Activated naive CD8-positive, alpha-beta T cell treated with anti-CD3 and anti-CD28 coated beads, Interleukin-2, amount 10 ng/mL, durations not matched to agents 7 days and 5 days (primary cell): ENCODE measurements at regions not wholly inside any gene's neighbourhood (a gene's known extent, or its start where the extent isn't known, plus 50 kb on each side); places are given as distances from the start of the nearest gene placed in this dataset.
"Not testable (repeated sequence)": the region's sequence is repeated elsewhere in the genome, so short reads cannot be mapped to it uniquely, and the experiment has no call there.

Experiments
- ATAC-seq: fragments of 150-1000 bp; cut with Tn5 transposase; one replicate; pipeline ENCODE4 v1.10.0; 2021; ENCODE audit warnings: low read depth, moderate library complexity
- POLR2A ChIA-PET: fragments of 350-600 bp; sonication (Branson Sonifier 250); formaldehyde crosslinking; loops from one replicate; lab custom pipeline; 2021; ENCODE audit warnings: antibody characterized with exemption; lab: Charles Lee
- DNase-seq: peaks from one replicate; pipeline ENCODE4 v3.0.0; 2021
- H3K27ac Mint-ChIP-seq: one replicate; pipeline ENCODE4 v1.8.0; 2022; ENCODE audit warnings: mild to moderate bottlenecking, mixed read lengths
- H3K27me3 Mint-ChIP-seq: one replicate; pipeline ENCODE4 v1.8.0; 2022; ENCODE audit warnings: mild to moderate bottlenecking, moderate library complexity, mixed read lengths
- H3K36me3 Mint-ChIP-seq: one replicate; pipeline ENCODE4 v1.8.0; 2021; ENCODE audit warnings: mild to moderate bottlenecking, mixed read lengths
- H3K4me1 Mint-ChIP-seq: one replicate; pipeline ENCODE4 v1.8.0; 2021; ENCODE audit warnings: mixed read lengths
- H3K4me3 Mint-ChIP-seq: one replicate; pipeline ENCODE4 v1.8.0; 2022; ENCODE audit warnings: mild to moderate bottlenecking, moderate library complexity, mixed read lengths
- H3K9me3 Mint-ChIP-seq: one replicate; pipeline ENCODE4 v1.8.0; 2021; ENCODE audit warnings: mixed read lengths

DNA sequence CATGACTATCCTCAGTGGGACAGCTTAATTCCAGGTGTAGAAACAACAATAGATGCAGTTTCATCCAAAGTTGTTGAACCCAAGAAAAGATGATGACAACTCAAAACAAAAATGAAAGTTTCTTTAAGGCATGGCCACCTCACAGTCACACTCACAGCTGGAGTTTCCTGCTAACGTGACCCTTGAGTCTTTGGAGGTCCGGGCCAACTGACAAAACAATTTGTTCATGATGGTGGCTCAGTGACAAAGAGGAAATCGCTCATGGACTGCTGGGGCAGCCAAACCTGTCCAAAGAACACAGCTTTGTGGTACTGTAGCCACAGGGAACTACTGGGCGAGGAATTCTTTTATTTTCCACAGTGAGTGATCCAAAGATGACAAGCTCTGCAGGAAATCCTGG is 96.0 kb upstream of the JCAD start:
- H3K36me3 Mint-ChIP-seq = no peaks in the 10 kb centered on the region

DNA sequence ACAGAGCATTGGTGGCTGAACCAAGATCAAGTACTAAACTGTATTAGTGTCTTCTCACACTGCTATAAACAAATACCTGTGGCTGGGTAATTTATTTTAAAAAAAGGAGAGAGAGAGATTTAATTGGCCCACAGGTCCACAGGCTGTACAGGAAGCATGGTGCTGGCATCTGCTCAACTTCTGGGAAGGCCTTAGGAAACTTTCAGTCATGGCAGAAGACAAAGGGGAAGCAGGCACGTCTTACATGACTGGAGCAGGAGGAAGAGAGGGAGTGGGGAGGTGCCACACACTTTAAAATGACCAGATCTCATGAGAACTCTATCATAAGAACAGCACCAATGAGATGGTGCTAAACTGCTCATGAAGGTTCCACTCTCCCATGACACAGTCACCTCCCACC is 95.2 kb upstream of the JCAD start:
- Mint-ChIP-seq H3K9me3 (peaks cover 3% of the 10 kb centered on the region), H3K4me1 (peaks cover 3% of the 10 kb centered on the region), H3K27ac (no peak overlapping the region), H3K4me3 (no peak overlapping the region), H3K27me3 (peaks cover 39% of the 10 kb centered on the region), H3K36me3 (no peaks in the 10 kb centered on the region)
- ATAC-seq = no peak
- DNase-seq = no peak
- POLR2A ChIA-PET = no interaction called here

More for the DNA sequence above, 96.0 kb upstream of the JCAD start:
- Mint-ChIP-seq H3K4me3 (no peak overlapping the region), H3K27ac (no peak overlapping the region), H3K27me3 (peaks cover 34% of the 10 kb centered on the region), H3K9me3 (peaks cover 3% of the 10 kb centered on the region), H3K4me1 (peaks cover 3% of the 10 kb centered on the region)
- no peak for DNase-seq
- peak; percentile 50 for ATAC-seq
- POLR2A ChIA-PET = no interaction called here

DNA sequence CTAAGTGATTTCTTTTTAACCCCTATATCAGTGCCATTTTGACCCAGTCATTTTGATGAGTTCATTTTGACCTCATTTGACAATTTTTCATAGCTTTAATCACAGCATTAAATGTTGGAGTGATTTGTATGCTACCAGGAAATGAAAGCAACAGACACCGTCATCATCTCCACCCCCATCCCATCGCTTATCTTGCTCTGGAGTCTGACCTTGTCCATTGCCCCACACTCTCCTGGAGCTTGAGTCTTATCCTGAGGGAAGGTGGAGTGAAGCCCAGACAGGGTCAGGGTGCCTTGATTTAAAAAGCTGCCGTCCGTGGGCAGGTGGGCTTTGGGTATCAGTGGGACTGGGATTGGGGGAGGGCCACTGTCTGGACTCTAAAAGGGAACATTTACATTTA is 94.7 kb upstream of the JCAD start:
- Mint-ChIP-seq H3K27ac (no peak overlapping the region), H3K4me3 (no peak overlapping the region), H3K36me3 (no peaks in the 10 kb centered on the region), H3K9me3 (peaks cover 3% of the 10 kb centered on the region), H3K4me1 (peaks cover 3% of the 10 kb centered on the region), H3K27me3 (peaks cover 40% of the 10 kb centered on the region)
- DNase-seq (no peak), ATAC-seq (no peak)
- POLR2A ChIA-PET = no interaction called here

DNA sequence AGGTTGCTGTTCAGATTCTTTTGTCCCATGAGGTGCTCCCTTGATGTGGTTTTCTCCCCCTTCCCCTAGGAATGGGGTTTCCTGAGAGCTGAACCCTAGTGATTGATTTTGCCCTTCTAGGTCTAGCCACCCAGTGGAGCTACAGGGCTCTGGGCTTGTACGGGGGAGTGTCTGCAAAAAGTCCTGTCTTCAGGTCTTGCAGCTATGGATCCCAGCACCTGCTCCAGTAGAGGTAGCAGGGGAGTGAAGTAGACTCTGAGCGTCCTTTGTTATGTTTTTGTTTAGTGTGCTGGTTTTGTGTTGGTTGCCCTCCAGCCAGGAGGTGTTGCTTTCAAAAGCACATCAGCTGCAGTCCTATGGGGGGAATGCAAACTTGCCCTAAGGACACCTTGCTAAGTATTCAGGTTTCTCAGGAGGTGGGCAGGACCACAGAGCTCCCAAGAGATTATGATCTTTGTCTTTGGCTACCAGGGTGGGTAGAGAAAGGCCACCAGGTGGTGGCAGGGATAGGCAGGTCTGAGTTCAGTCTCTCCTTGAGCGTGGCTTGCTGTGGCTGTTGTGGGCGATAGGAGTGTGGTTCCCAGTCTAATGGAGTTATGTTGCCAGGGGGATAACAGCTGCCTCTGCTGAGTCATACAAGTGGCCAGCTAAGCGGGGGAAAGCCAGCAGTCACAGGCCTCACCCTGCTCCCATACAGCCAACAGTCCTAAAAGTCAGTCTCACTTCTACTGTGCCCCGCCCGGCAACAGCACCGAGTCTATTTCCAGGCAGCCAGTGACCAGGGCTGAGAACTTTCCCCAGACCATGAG is 92.4 kb upstream of the JCAD start:
- Mint-ChIP-seq H3K27ac (no peak overlapping the region), H3K27me3 (peaks cover 54% of the 10 kb centered on the region), H3K4me3 (no peak overlapping the region), H3K9me3 (peaks cover 3% of the 10 kb centered on the region), H3K36me3 (no peaks in the 10 kb centered on the region), H3K4me1 (peaks cover 3% of the 10 kb centered on the region)
- POLR2A ChIA-PET = no interaction called here
- DNase-seq (no peak), ATAC-seq (no peak)

DNA sequence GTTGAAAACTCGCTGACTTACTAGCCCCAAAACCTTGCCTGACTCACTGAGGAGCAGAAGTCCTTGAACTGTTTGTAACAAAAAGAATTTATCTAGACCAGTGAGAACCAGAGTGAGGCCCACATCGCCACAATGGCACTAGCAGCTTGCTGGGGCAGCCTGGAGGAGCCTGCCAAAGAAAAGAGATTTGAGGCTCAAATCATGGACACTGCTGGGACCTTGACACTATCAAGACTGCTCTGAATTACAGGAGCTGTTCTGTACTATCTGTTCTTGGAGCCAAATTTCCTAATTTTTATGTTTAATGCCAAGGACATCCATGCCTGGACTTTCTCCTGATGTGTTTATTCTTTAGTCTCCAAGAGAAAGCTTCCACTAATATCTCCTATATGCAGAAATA is 82.0 kb upstream of the JCAD start:
- no peak overlapping the region for H3K4me3 Mint-ChIP-seq
- no peak overlapping the region for H3K27ac Mint-ChIP-seq
- peaks cover 18% of the 10 kb centered on the region for H3K27me3 Mint-ChIP-seq
- ATAC-seq (no peak), DNase-seq (no peak)
- no peaks in the 10 kb centered on the region for H3K4me1 Mint-ChIP-seq
- H3K9me3 Mint-ChIP-seq = no peaks in the 10 kb centered on the region
- no peaks in the 10 kb centered on the region for H3K36me3 Mint-ChIP-seq
- POLR2A ChIA-PET = no interaction called here

DNA sequence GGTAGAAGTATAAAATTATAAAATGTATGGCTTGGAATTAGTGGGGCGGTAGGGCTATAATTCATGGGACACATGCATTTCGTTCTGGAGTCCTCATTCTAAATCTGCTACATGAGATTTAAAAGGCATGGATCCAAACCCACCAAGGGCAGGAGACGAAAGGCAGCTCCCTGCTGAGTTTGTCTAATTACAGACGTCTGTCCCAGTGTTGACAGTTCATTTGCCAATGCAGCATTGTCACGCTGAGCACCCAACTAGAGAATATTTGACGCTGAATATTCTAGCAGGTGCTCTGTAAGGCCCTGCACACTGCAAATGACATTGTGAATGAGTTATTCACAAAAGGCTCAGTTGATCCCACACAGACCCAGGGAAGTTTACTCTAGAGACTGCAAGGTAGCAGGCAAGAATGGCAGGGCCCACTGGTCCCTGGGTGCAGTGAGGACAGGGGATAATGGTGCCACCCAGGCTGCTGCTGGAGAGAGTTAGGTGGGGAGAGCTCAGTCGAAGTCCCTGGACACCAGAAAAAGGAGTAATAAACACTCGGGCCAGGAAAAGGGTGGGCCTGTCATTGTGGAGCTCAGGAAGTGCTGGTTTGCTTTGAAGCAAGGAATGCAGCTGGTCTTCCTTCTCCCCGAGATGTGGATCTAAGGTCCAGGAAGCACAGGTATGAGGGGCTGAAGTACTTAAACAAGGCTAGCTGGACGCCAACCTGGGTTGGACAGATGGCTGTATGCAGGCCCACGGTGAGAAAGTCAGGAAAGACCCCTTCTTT is 75.0 kb upstream of the JCAD start:
- H3K9me3 Mint-ChIP-seq = no peaks in the 10 kb centered on the region
- POLR2A ChIA-PET = no interaction called here
- DNase-seq (no peak), ATAC-seq (no peak)
- H3K36me3 Mint-ChIP-seq = no peaks in the 10 kb centered on the region
- H3K4me3 Mint-ChIP-seq = no peak overlapping the region
- H3K27me3 Mint-ChIP-seq = peaks cover 17% of the 10 kb centered on the region
- H3K4me1 Mint-ChIP-seq = no peaks in the 10 kb centered on the region
- H3K27ac Mint-ChIP-seq = no peak overlapping the region

DNA sequence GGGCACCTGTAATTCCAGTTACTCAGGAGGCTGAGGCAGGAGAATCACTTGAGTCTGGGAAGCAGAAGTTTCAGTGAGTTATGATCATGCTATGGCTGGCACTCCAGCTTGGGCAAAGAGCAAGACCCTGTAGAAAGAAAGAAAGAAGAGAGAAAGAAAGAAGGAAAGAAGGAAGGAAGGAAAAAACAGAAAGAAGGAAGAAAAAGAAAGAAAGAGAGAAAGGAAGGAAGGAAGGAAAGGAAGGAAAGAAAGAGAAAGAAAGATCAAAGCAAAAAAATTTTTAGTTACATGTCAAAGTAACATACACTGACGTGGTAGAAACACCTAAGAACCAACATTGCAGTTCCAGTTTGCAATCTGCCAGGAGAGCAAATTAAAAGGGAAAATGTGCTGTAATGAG is 73.8 kb upstream of the JCAD start:
- H3K4me1 Mint-ChIP-seq = no peaks in the 10 kb centered on the region
- ATAC-seq (no peak), DNase-seq (no peak)
- peaks cover 20% of the 10 kb centered on the region for H3K27me3 Mint-ChIP-seq
- no peak overlapping the region for H3K27ac Mint-ChIP-seq
- no peaks in the 10 kb centered on the region for H3K9me3 Mint-ChIP-seq
- H3K36me3 Mint-ChIP-seq = no peaks in the 10 kb centered on the region
- POLR2A ChIA-PET = no interaction called here
- H3K4me3 Mint-ChIP-seq = no peak overlapping the region

DNA sequence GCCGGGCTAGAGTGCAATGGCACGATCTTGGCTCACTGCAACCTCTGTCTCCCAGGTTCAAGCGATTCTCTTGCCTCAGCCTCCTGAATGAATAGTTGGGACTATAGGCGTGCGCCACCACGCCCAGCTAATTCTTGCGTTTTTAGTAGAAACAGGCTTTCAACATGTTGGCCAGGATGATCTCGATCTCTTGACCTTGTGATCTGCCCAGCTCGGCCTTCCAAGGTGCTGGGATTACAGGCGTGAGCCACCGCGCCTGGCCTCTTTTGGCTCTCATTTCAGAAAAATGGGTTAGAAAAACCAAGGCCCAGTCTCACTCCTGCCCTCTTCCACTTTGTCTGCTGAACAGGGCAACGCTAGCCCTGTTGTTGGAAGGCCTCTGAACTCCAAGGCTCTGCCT is 72.0 kb upstream of the JCAD start:
- peaks cover 20% of the 10 kb centered on the region for H3K27me3 Mint-ChIP-seq
- H3K27ac Mint-ChIP-seq, H3K4me3 Mint-ChIP-seq, DNase-seq, H3K4me1 Mint-ChIP-seq, H3K36me3 Mint-ChIP-seq, H3K9me3 Mint-ChIP-seq, POLR2A ChIA-PET, ATAC-seq: not testable (repeated sequence)

DNA sequence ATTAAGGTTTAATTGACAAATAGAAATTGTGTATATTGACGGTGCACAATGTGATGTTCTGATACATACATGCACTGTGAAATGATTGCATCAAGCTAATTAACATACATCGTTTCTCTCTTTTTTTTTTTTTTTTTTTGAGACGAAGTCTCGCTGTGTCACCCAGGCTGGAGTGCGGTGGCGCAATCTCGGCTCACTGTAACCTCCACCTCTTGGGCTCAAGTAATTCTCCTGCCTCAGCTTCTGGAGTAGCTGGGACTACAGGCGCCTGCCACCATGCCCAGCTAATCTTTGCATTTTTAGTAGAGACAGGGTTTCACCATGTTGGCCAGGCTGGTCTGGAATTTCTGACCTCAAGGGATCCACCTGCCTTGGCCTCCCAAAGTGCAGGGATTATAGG is 69.9 kb upstream of the JCAD start:
- peaks cover 22% of the 10 kb centered on the region for H3K27me3 Mint-ChIP-seq
- H3K9me3 Mint-ChIP-seq, H3K36me3 Mint-ChIP-seq, ATAC-seq, H3K27ac Mint-ChIP-seq, DNase-seq, POLR2A ChIA-PET, H3K4me3 Mint-ChIP-seq, H3K4me1 Mint-ChIP-seq: not testable (repeated sequence)

DNA sequence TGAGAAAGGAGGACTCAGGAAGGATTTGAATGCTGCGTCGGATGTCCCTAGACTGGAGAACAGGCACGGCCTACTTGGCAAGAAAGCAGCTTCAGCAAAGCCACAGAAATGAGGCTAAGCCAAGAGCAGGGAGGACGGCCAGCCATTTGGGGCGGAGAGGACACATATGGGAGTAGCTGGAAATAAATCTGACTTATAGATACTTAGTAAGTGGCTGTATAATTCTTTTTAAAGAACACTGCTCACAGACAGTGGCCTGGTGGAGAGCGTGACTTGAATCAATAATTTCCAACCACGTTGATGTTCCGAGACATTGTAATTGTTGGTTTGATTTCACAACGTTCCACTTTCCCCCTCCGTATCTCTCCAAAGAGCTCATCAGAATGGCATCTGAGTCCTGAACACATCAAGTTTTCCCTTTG is 67.7 kb upstream of the JCAD start:
- POLR2A ChIA-PET = no interaction called here
- Mint-ChIP-seq H3K36me3 (no peaks in the 10 kb centered on the region), H3K4me3 (no peak overlapping the region)

DNA sequence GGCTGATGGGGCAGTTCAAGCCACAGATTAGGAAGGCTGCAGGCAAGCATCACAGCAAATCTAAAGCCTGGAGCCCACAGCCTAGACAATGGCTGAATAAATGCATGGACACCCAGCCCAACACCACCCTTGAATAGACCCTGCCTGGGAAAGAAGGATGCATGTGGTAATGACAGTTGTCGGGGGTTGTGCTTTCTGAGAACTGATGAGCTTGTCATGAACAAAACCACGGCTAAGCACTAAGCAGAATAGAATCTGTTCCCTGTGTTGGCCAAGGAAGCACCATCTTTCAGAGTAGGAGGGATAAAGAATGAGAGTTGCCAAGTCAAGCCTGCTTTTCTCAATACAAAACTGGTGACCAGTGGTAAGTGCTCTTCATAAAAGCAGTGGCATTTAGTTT is 66.1 kb upstream of the JCAD start:
- no peak overlapping the region for H3K4me3 Mint-ChIP-seq
- no peak for ATAC-seq
- no peak overlapping the region for H3K27ac Mint-ChIP-seq
- no peaks in the 10 kb centered on the region for H3K36me3 Mint-ChIP-seq
- peaks cover 9% of the 10 kb centered on the region for H3K4me1 Mint-ChIP-seq
- peaks cover 25% of the 10 kb centered on the region for H3K27me3 Mint-ChIP-seq
- DNase-seq = no peak
- POLR2A ChIA-PET = no interaction called here
- H3K9me3 Mint-ChIP-seq = no peaks in the 10 kb centered on the region

More for the DNA sequence above, 67.7 kb upstream of the JCAD start:
- Mint-ChIP-seq H3K9me3 (no peaks in the 10 kb centered on the region), H3K27me3 (peaks cover 15% of the 10 kb centered on the region), H3K27ac (no peak overlapping the region), H3K4me1 (peaks cover 9% of the 10 kb centered on the region)
- ATAC-seq (no peak), DNase-seq (no peak)

DNA sequence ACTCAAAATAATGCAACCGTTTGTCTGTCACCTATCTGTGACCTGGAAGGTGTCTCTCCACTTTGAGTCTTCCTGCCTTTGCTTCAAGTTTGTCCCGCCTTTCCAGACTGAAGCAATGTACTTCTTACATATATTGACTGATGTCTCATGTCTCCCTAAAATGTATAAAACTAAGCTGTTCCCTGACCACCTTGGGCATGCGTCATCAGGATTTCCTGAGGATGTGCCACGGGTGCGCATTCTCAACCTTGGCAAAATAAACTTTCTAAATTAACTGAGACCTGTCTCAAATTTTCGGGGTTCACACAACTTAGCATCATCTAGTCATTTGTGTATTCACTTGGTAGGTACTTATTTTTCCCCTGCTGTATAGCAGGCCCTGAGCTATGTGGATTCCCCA is 65.3 kb upstream of the JCAD start:
- POLR2A ChIA-PET = no interaction called here
- no peaks in the 10 kb centered on the region for H3K9me3 Mint-ChIP-seq
- no peak overlapping the region for H3K4me3 Mint-ChIP-seq
- H3K36me3 Mint-ChIP-seq = no peaks in the 10 kb centered on the region
- DNase-seq (no peak), ATAC-seq (no peak)
- H3K27me3 Mint-ChIP-seq = peaks cover 25% of the 10 kb centered on the region
- H3K27ac Mint-ChIP-seq = no peak overlapping the region
- H3K4me1 Mint-ChIP-seq = peaks cover 9% of the 10 kb centered on the region

DNA sequence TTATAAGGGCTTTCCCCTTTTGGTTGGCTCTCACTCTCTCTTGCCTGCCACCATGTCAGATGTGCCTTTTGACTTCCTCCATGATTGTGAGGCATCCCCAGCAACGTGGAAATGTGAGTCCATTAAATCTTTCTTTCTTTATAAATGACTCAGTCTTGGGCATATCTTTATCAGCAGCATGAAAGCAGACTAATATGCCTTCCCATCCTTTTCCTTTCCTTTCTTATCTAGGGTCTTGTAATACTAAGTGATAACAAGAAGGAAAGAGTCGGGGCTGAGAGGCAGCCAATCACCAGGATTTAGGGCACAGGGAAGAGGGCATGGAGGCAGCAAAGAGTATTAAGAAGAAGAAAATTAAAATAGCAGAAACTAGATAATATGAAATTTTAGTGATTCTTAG is 62.0 kb upstream of the JCAD start:
- ATAC-seq = no peak
- POLR2A ChIA-PET = no interaction called here
- DNase-seq = no peak
- Mint-ChIP-seq H3K36me3 (no peaks in the 10 kb centered on the region), H3K9me3 (no peaks in the 10 kb centered on the region), H3K27ac (no peak overlapping the region), H3K27me3 (peaks cover 20% of the 10 kb centered on the region), H3K4me3 (no peak overlapping the region), H3K4me1 (peaks cover 9% of the 10 kb centered on the region)

DNA sequence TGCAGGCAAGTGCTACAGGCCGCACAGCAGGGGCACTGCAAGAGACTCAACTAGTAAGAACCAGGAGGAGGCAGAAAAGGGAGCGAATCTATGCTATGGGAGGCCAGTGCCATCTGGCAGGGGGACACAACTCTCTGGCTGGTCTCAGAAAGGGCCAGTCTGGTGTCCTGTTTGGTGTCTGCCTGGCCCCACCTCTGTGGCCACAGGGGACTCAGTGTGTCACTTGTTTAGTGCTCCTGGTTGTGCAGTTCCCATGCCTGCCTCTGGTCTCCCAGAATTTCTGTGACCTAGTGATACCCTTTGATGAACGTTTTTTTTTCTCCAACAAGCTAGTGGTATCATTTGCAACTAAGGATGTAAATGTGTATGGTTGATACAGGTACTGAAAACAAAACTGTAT is 59.2 kb upstream of the JCAD start:
- H3K36me3 Mint-ChIP-seq = no peaks in the 10 kb centered on the region
- H3K4me3 Mint-ChIP-seq = no peak overlapping the region
- no peak overlapping the region for H3K27ac Mint-ChIP-seq
- no peak for DNase-seq
- POLR2A ChIA-PET = no interaction called here
- no peaks in the 10 kb centered on the region for H3K4me1 Mint-ChIP-seq
- no peak for ATAC-seq
- no peaks in the 10 kb centered on the region for H3K9me3 Mint-ChIP-seq
- H3K27me3 Mint-ChIP-seq = peaks cover 22% of the 10 kb centered on the region
